Gastrocnemius medialis (tissue), 4 donors: ENCODE measurements at regions not wholly inside any gene's neighbourhood (a gene's known extent, or its start where the extent isn't known, plus 50 kb on each side); places are given as distances from the start of the nearest gene placed in this dataset.

Source experiments
- ATAC-seq, 2 donors: fragments of 150-250 bp; one replicate each; pipeline ENCODE4 v1.9.1; 2016
- DNase-seq, 2 donors: peaks; one replicate each; pipeline ENCODE4 v3.0.0-alpha.2; 2019
- H3K27ac ChIP-seq, 4 donors: fragments of 200-600 bp; sonication (generic); 1 replicate in 1 of 4; 2 replicates in 3 of 4; pipeline ENCODE4 v1.5.1; 2016 to 2018; ENCODE audit warnings: mild to moderate bottlenecking in 2 of 4, moderate library complexity in 1 of 4
- H3K27me3 ChIP-seq, 3 donors: fragments of 200-600 bp; sonication (generic) in 2 of 3; 1 replicate in 1 of 3; 2 replicates in 2 of 3; pipeline versions ENCODE4 v1.5.1 to v1.6.0; 2016 to 2019; ENCODE audit warnings: mild to moderate bottlenecking in 1 of 3, moderate library complexity in 1 of 3
- H3K36me3 ChIP-seq, 2 donors: fragments of 200-600 bp; sonication (generic) in 1 of 2; one replicate each; pipeline ENCODE4 v1.5.1; 2017 to 2018
- H3K4me1 ChIP-seq, 2 donors: fragments of 200-600 bp; sonication (generic) in 1 of 2; one replicate each; pipeline ENCODE4 v1.5.1; 2016 to 2017; ENCODE audit warnings: mild to moderate bottlenecking in 2 of 2
- H3K4me3 ChIP-seq, 4 donors: fragments of 200-600 bp; sonication (generic) in 3 of 4; 1 replicate in 1 of 4; 2 replicates in 3 of 4; pipeline ENCODE4 v1.5.1; 2016 to 2019; ENCODE audit warnings: mild to moderate bottlenecking in 2 of 4
- H3K9me3 ChIP-seq, 3 donors: fragments of 200-600 bp; sonication (generic) in 2 of 3; 1 replicate in 1 of 3; 2 replicates in 2 of 3; pipeline ENCODE4 v1.5.1; 2016 to 2019
- POLR2A ChIP-seq, 2 donors: fragments of 450-650 bp; IDR thresholded peaks; one replicate each; pipeline ENCODE4 v1.6.1; 2017; ENCODE audit warnings: antibody characterized with exemption in 2 of 2, mild to moderate bottlenecking in 2 of 2, moderate library complexity in 2 of 2
- in situ Hi-C, 4 donors: fragments of 200-750 bp; cut with MboI; loops; one replicate each; pipeline versions ENCODE4 v1.15.0 to v1.8.0; 2017; ENCODE audit warnings: low sequenced_read_pairs in 4 of 4
- intact Hi-C: fragments of 100-400 bp; cut with DNase I; formaldehyde crosslinking; loops from one replicate; pipeline ENCODE4 v1.15.1; 2023; ENCODE audit warnings: low total_unique reads
- TF ChIP-seq, protein P1 (sequence below), 5 experiments: fragments of 450-650 bp in 3 of 5; fragments of 200-600 bp in 2 of 5; sonication (generic) in 2 of 5; IDR thresholded peaks in 4 of 5; conservative IDR thresholded peaks in 1 of 5; 1 replicate in 4 of 5; 2 replicates in 1 of 5; pipeline ENCODE4 v1.5.1; 2016 to 2019; ENCODE audit warnings: antibody characterized with exemption in 5 of 5, mild to moderate bottlenecking in 3 of 5, moderate library complexity in 3 of 5

- Histone ChIP-seq H3K27me3 (peaks cover 0 to 26% (median 17%) of the 10 kb centered on the region in 3 donors), H3K9me3 (peaks cover 0 to under 1% (median 0%) of the 10 kb centered on the region in 3 donors), H3K27ac (no peak overlapping the region), H3K36me3 (no peaks in the 10 kb centered on the region), H3K4me1 (no peaks in the 10 kb centered on the region), H3K4me3 (peak overlapping the region in 2 of 4 donors; percentile 40 to 45)
- ATAC-seq = no peak
- no peak for TF ChIP-seq POLR2A (IDR thresholded peaks at IDR 0.05)
- TF ChIP-seq, protein P1, sequence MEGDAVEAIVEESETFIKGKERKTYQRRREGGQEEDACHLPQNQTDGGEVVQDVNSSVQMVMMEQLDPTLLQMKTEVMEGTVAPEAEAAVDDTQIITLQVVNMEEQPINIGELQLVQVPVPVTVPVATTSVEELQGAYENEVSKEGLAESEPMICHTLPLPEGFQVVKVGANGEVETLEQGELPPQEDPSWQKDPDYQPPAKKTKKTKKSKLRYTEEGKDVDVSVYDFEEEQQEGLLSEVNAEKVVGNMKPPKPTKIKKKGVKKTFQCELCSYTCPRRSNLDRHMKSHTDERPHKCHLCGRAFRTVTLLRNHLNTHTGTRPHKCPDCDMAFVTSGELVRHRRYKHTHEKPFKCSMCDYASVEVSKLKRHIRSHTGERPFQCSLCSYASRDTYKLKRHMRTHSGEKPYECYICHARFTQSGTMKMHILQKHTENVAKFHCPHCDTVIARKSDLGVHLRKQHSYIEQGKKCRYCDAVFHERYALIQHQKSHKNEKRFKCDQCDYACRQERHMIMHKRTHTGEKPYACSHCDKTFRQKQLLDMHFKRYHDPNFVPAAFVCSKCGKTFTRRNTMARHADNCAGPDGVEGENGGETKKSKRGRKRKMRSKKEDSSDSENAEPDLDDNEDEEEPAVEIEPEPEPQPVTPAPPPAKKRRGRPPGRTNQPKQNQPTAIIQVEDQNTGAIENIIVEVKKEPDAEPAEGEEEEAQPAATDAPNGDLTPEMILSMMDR (IDR thresholded peaks at IDR 0.05 in 4 of 5, conservative IDR thresholded peaks at IDR 0.05 in 1 of 5) = no peak
- in situ Hi-C loops (no loop called here), intact Hi-C loops (no loop called here)
- DNase-seq = no peak
Observed at GRCh38 chrX:125202591-125203248, 117.0 kb upstream of the TEX13C start.

GRCh38 chrX:125203365-125203736 is 116.3 kb upstream of the TEX13C start:
- H3K27ac ChIP-seq = peak overlapping the region in 1 of 4 donors; percentile 37
- intact Hi-C loops = no loop called here

DNA sequence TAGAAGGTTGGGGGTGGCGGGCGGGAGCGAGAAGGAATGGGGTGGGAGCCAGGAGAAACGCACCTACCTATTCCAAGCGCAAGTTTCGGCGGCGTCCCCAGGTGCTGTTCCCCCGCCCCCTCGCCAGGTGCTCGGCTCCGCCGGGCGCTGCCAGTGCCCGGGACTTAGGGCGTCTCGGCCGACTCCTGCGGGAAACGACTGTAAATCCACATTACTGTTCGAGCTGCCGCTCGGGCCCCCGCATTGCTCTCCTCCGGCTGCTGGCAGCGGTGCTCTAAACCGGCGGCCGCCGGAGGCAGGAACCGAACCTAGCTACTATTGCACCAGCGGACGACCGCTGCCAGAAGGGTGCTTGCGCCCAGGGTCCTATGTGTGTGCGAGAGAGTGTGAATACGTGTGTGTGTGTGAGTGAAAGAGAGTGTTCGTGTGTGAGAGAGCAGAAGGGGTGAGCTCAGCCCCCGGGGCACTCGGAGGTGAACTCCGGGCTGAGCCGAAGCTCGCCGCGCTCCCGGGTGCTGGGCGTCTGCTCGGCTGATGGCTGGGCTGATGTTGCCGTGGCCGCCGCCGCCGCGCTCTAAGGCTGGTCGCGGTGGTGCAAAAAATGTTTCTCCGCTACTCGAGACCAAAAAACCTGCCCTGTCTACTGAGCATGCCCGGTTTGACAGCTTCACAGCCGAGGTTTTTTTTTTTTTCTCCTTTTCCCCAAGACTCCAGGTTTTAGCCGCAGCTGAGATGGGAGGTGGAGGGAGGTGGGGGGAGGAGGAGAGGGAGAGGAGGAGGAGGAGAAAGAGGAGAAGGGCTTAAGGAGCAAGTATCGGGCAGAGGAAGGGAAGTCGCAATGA is 115.7 kb upstream of the TEX13C start:
- Histone ChIP-seq H3K27me3 (peaks cover 0 to 26% (median 17%) of the 10 kb centered on the region in 3 donors), H3K4me3 (peak overlapping the region; percentile 32 to 45 (median 40)), H3K36me3 (no peaks in the 10 kb centered on the region), H3K9me3 (peaks cover 0 to 3% (median 0%) of the 10 kb centered on the region in 3 donors), H3K27ac (peak overlapping the region in 1 of 4 donors; percentile 37), H3K4me1 (no peaks in the 10 kb centered on the region)
- DNase-seq (peak; percentile 13 to 19), ATAC-seq (peak; percentile 33 to 49)
- TF ChIP-seq POLR2A (IDR thresholded peaks at IDR 0.05) = no peak
- TF ChIP-seq, protein P1 (IDR thresholded peaks at IDR 0.05 in 4 of 5, conservative IDR thresholded peaks at IDR 0.05 in 1 of 5) = no peak
- in situ Hi-C loops (no loop called here), intact Hi-C loops (no loop called here)

More at GRCh38 chrX:125203365-125203736, 116.3 kb upstream of the TEX13C start:
- Histone ChIP-seq H3K4me1 (no peaks in the 10 kb centered on the region), H3K4me3 (peak overlapping the region; percentile 31 to 45 (median 40)), H3K9me3 (peaks cover 0 to 3% (median 0%) of the 10 kb centered on the region in 3 donors), H3K36me3 (no peaks in the 10 kb centered on the region), H3K27me3 (peaks cover 0 to 26% (median 17%) of the 10 kb centered on the region in 3 donors)
- in situ Hi-C loops = no loop called here
- DNase-seq = no peak
- no peak for TF ChIP-seq POLR2A (IDR thresholded peaks at IDR 0.05)
- TF ChIP-seq, protein P1 (IDR thresholded peaks at IDR 0.05 in 4 of 5, conservative IDR thresholded peaks at IDR 0.05 in 1 of 5) = no peak
- ATAC-seq = no peak

- H3K36me3 ChIP-seq = no peaks in the 10 kb centered on the region
- intact Hi-C loops (loop anchor here (5.0 kb wide), 1 partner anchor 347 kb away; no protein-coding TSS in a partner anchor), in situ Hi-C loops (no loop called here)
- peak overlapping the region; percentile 32 to 48 (median 42) for H3K4me3 ChIP-seq
- peaks cover 0 to 3% (median 0%) of the 10 kb centered on the region in 3 donors for H3K9me3 ChIP-seq
- no peaks in the 10 kb centered on the region for H3K4me1 ChIP-seq
- DNase-seq (no peak), ATAC-seq (no peak)
- TF ChIP-seq, protein P1 (IDR thresholded peaks at IDR 0.05 in 4 of 5, conservative IDR thresholded peaks at IDR 0.05 in 1 of 5) = no peak
- TF ChIP-seq POLR2A (IDR thresholded peaks at IDR 0.05) = no peak
- H3K27ac ChIP-seq = peak overlapping the region in 2 of 4 donors; percentile 38 to 44
- H3K27me3 ChIP-seq = peaks cover 0 to 26% (median 17%) of the 10 kb centered on the region in 3 donors
Observed at GRCh38 chrX:125204681-125205132, 115.0 kb upstream of the TEX13C start.
